Left lung (tissue), 4 donors: ENCODE measurements at regions not wholly inside any gene's neighbourhood (a gene's known extent, or its start where the extent isn't known, plus 50 kb on each side); places are given as distances from the start of the nearest gene placed in this dataset.
"Not testable (repeated sequence)": the region's sequence is repeated elsewhere in the genome, so short reads cannot be mapped to it uniquely, and the experiment has no call there.

Experiments used
- ATAC-seq: fragments of 200-7000 bp; cut with Tn5 transposase; one replicate; pipeline ENCODE4 v1.9.1; 2020; ENCODE audit warnings: moderate library complexity
- DNase-seq, 4 donors: peaks; one replicate each; pipeline ENCODE4 v3.0.0-alpha.2; 2013 to 2020
- H3K27ac ChIP-seq, 2 donors: fragments of 200-600 bp; sonication (generic) in 1 of 2; one replicate each; pipeline versions ENCODE4 v1.5.0 to v1.8.0; 2020 to 2021
- H3K27me3 ChIP-seq, 2 donors: fragments of 200-600 bp; sonication (generic) in 1 of 2; one replicate each; pipeline versions ENCODE4 v1.5.0 to v1.8.0; 2020 to 2021
- H3K36me3 ChIP-seq, 2 donors: fragments of 200-600 bp; sonication (generic) in 1 of 2; one replicate each; pipeline versions ENCODE4 v1.5.0 to v1.8.0; 2020 to 2021
- H3K4me1 ChIP-seq, 2 donors: fragments of 200-600 bp; one replicate each; pipeline ENCODE4 v1.8.0; 2021
- H3K4me3 ChIP-seq, 2 donors: fragments of 200-600 bp; sonication (generic) in 1 of 2; one replicate each; pipeline versions ENCODE4 v1.5.0 to v1.8.0; 2020 to 2021; ENCODE audit warnings: mild to moderate bottlenecking in 1 of 2
- H3K9me3 ChIP-seq, 2 donors: fragments of 200-600 bp; sonication (generic) in 1 of 2; one replicate each; pipeline versions ENCODE4 v1.5.0 to v1.8.0; 2020 to 2021
- intact Hi-C, 2 donors: fragments of 100-400 bp; cut with DNase I; formaldehyde crosslinking; loops; one replicate each; pipeline versions ENCODE4 v1.11.2 to v1.14.2; 2022
- donor health status: DM: no; HTN: yes; CAD: no.
- donor health status: DM: no; HTN: no; CAD: no.

- H3K36me3 ChIP-seq, H3K27ac ChIP-seq, H3K4me3 ChIP-seq, H3K4me1 ChIP-seq, H3K27me3 ChIP-seq, intact Hi-C loops, DNase-seq, H3K9me3 ChIP-seq, ATAC-seq: not testable (repeated sequence)
Observed at GRCh38 chr9:62084245-62084644, 894.4 kb downstream of the SPATA31A7 start.

GRCh38 chr9:62095714-62096345 lies 906.0 kb downstream of the SPATA31A7 start:
- H3K36me3 ChIP-seq, H3K9me3 ChIP-seq, intact Hi-C loops, DNase-seq, H3K27ac ChIP-seq, H3K4me1 ChIP-seq, H3K27me3 ChIP-seq, H3K4me3 ChIP-seq, ATAC-seq: not testable (repeated sequence)

DNA sequence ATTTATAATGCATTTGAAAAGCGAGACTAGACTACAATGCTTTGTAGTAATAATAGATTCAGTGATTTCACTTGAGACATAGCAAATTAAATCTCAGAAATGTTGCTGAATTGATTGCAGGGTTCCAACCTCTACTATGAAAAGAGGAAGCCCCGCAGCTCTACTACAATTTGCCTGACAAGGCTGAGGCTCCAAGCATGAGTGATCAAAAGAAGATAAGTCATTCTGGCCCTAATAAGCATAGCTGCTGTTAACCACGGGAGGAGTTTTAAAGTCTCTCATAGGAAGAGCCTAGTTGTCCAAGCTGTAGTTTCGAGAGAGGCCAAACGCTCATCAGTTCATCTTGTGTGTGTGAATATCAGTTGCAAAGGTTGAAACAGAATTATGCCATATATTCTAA lies 920.6 kb downstream of the SPATA31A7 start:
- H3K4me1 ChIP-seq, ATAC-seq, H3K9me3 ChIP-seq, H3K4me3 ChIP-seq, H3K36me3 ChIP-seq, H3K27ac ChIP-seq, intact Hi-C loops, DNase-seq, H3K27me3 ChIP-seq: not testable (repeated sequence)

DNA sequence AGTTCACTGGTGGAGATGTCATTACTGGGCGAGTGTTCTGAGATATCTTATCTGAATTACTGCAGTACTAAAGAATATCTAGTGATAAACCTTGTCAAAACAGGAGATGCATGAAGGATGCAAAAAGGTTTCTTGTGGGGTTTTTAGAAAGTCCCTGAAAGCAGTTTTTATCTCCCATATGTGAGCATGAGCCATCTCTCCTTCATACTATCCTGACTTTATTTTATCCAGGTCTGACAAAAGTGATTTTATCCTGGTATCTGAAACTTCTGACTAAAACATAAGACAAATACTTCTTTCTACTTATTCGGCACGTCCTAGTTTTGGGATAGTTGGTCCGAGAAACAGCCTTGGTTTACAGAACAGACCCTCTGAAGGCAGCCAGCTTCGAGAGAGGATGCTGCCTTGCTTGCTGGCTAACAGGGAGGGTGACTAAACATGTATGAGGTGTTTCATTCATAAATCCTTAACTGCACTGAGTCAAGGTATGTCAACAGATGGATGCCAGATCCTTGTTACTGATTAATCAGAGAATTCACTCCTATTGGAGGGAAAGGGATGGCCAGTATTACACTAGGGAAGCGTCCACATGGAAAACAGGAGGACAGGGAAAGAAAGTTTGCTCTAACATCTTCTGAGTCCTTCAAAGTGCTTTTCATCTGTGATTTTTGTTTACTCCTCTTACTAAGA lies 927.3 kb downstream of the SPATA31A7 start:
- DNase-seq, H3K9me3 ChIP-seq, H3K36me3 ChIP-seq, H3K4me3 ChIP-seq, H3K4me1 ChIP-seq, H3K27ac ChIP-seq, intact Hi-C loops, H3K27me3 ChIP-seq: not testable (repeated sequence)
- peak; percentile 50 for ATAC-seq

DNA sequence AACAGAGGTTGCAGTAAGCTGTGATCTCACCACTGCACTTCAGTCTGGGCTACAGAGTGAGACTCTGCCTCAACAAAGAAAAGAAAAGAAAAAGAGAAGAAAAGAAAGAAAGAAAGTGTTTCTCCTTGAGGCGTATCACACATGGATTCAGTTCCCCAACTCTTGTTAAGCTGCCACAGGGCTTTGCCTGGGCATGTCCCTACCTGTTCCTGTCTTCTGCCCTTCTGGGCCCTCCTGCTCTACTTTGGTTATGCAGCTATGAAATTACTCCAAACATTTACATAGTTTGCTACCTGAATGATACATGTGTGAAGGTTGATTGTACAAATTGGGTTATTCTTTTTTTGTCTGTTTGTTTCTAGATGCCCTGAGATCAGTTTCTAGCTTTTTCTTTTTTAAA lies 929.8 kb downstream of the SPATA31A7 start:
- DNase-seq, H3K36me3 ChIP-seq, ATAC-seq, H3K4me3 ChIP-seq, H3K27me3 ChIP-seq, H3K27ac ChIP-seq, H3K9me3 ChIP-seq, intact Hi-C loops, H3K4me1 ChIP-seq: not testable (repeated sequence)

DNA sequence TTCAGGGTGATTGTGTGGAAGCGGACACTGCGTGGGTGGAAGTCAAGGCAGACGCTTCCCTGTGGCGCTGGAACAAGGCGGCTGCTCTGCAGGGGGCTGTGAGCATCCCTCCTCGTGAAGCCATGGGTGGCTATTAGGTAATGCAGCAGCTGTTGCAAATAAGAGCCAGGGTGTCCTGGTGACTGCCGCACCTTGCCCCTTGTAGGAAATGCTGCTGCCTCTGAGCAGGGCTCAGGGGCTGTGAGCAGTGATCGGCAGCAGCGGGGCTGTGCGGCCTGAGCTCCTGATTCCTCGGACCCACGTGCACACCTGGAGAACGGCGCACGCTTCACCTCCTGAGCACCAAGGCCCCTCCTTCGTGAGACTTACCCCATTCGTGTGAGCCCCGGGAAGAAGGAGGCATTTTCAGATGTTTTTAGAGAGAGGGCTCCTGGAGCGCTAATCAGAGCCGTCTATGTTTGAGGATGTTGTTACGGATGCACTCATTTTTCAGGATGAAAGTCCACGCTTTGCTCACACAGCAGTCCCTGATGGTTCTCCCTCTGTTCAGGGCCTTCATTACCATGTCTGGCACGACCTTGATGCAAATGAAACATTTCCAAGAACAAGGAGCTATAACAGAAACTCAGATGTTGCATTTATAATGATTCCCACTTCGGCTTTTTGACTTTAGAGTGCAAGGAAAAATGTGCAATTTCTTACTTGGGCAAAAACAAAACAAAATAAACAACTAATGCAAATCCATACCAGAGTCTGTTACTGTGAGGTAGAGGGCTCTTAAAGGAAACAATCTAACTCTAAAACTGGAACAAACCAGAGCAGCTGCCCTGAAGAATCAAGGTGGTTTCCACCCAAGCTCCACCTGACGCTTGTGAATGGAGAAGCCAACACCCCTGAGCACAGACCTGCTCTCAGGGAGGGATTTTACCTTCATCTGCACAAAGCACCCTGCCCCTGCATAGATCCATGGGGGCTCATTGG lies 936.1 kb downstream of the SPATA31A7 start:
- H3K36me3 ChIP-seq, H3K4me3 ChIP-seq, intact Hi-C loops, H3K4me1 ChIP-seq, H3K27me3 ChIP-seq, DNase-seq, ATAC-seq, H3K9me3 ChIP-seq, H3K27ac ChIP-seq: not testable (repeated sequence)

DNA sequence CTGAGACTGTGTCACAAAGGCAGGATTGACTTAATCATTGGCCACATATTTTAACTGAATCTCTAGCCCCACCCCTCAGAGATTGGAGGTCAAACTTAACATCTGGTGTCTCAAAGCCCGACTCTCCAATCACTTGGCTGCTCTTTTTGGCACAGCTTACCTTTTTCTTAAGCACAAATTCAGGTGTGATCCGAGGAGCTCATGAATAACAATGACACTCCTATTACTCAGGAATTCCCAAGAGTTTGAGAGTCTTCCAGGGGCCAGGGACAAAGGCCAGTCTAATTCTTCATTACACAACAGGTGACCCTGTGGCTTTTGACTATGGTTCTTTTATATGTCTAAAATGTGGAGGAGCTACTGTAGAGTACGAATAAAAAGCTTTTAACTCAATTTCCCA lies 945.2 kb downstream of the SPATA31A7 start:
- H3K4me3 ChIP-seq, H3K9me3 ChIP-seq, H3K27me3 ChIP-seq, H3K4me1 ChIP-seq, ATAC-seq, H3K27ac ChIP-seq, H3K36me3 ChIP-seq, DNase-seq, intact Hi-C loops: not testable (repeated sequence)

DNA sequence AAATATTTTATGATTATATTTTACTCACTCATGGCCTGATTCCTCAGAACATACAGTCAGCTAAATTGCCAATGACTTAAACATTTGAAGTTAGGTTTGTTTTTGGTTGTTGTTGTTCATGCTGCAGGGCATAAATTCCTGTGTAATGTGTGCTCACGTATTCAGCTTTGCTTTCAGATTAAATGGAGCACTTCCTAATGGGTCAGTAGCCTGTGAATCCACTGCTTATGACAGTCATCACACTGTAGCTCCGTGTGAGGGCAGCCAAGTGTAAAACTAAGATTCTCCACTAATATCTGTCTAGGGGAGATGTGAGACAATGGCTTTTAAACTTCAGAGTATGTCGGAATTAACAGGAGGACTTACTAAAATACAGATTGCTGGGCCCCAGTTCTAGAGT lies 955.8 kb downstream of the SPATA31A7 start:
- H3K27me3 ChIP-seq, DNase-seq, H3K9me3 ChIP-seq, H3K4me1 ChIP-seq, H3K4me3 ChIP-seq, intact Hi-C loops, H3K36me3 ChIP-seq, ATAC-seq, H3K27ac ChIP-seq: not testable (repeated sequence)
